Ectodermal cell (in vitro differentiated cells): ENCODE measurements at regions not wholly inside any gene's neighbourhood (a gene's known extent, or its start where the extent isn't known, plus 50 kb on each side); places are given as distances from the start of the nearest gene placed in this dataset.

ENCODE experiments used
- H3K27ac ChIP-seq: 2 replicates; pipeline ENCODE4 v1.7.0; 2013; ENCODE audit warnings: mild to moderate bottlenecking, low read depth, low read length; ENCODE audit not compliant: insufficient read depth, poor library complexity, severe bottlenecking
- H3K27me3 ChIP-seq: 2 replicates; pipeline ENCODE4 v1.7.0; 2013; ENCODE audit warnings: mild to moderate bottlenecking, low read length; ENCODE audit not compliant: insufficient read depth, control insufficient read depth, poor library complexity, severe bottlenecking
- H3K36me3 ChIP-seq: one replicate; pipeline ENCODE4 v1.7.0; 2013; ENCODE audit warnings: low read length; ENCODE audit not compliant: control insufficient read depth, insufficient read depth
- H3K4me1 ChIP-seq: one replicate; pipeline ENCODE4 v1.7.0; 2013; ENCODE audit warnings: low read length; ENCODE audit not compliant: control insufficient read depth, insufficient read depth
- H3K4me3 ChIP-seq: 2 replicates; pipeline ENCODE4 v1.7.0; 2013; ENCODE audit warnings: low read depth, low read length, control low read depth; ENCODE audit not compliant: insufficient read depth
- H3K9me3 ChIP-seq: 2 replicates; pipeline ENCODE4 v1.7.0; 2013; ENCODE audit warnings: mild to moderate bottlenecking, low read length, moderate library complexity; ENCODE audit not compliant: control insufficient read depth
- WGBS, 2 experiments: methylation state at CpG; one replicate each; pipeline ENCODE4 v1.1.7; 2013; ENCODE audit warnings: missing lambda C conversion rate in 2 of 2; 5-methylcytosine and 5-hydroxymethylcytosine counted together

DNA sequence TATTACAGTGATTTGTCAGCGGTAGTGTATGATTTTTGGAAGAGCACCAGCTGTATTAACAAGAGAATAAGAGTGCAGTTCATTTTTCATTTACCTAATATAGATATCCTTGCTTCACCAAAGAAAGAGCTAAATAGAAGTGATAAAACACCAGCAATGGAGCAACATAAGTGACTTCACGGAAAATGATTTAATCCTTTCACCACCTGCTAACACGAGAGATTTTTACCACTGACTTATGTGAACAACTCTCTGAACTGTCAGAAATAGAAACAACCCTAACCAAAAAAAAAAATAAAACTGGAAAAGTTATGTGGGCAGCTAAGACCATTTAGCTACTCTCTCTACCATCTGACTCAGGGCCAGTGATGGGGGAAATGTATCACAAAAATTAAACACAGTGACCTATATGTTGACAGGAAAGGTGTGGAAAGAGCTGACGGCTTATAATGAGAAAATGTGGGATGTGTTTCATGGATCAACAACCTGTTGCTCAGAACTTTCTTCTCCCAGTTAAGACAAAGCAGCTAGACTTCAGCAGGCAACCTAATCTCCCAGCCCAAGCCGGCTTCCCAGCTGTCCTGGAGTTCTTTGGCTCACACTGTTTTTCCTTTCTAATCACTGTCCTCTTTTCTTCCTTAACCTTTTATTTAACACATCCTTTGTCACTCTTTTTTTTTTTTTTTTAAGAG, 272.7 kb downstream of the SS18 start:
- H3K9me3 ChIP-seq = no peaks in the 10 kb centered on the region
- no peaks in the 10 kb centered on the region for H3K36me3 ChIP-seq
- no peaks in the 10 kb centered on the region for H3K4me1 ChIP-seq
- H3K4me3 ChIP-seq = no peak overlapping the region
- WGBS, 2 experiments = 94 to 98% methylated on average over 5 of the region's 5 CpGs
- H3K27ac ChIP-seq = no peak overlapping the region
- no peaks in the 10 kb centered on the region for H3K27me3 ChIP-seq

DNA sequence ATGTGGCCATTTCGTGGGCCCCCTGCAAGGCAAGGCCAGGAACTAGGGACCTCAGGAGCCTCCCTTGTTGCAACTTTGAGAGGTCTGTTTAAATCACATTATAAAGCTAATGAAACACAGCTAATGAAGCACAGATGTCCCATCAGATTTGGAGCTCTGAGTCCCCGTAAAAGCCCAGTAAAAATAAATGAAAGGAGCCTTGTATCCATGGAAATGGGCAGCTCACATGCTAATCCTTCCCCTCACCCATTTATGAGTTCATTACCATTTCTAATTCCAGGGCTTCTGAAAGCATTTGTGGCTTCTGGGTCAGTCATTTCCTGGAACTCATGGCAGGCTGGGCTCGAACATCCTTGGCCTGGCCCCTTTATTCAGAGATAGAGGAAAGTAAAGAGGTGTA, 274.8 kb downstream of the SS18 start:
- 94% methylated on average over 3 of the region's 3 CpGs for WGBS, 2 experiments
- no peak overlapping the region for H3K27ac ChIP-seq
- no peak overlapping the region for H3K4me3 ChIP-seq
- H3K27me3 ChIP-seq = no peaks in the 10 kb centered on the region
- no peaks in the 10 kb centered on the region for H3K4me1 ChIP-seq
- no peaks in the 10 kb centered on the region for H3K36me3 ChIP-seq
- no peaks in the 10 kb centered on the region for H3K9me3 ChIP-seq

DNA sequence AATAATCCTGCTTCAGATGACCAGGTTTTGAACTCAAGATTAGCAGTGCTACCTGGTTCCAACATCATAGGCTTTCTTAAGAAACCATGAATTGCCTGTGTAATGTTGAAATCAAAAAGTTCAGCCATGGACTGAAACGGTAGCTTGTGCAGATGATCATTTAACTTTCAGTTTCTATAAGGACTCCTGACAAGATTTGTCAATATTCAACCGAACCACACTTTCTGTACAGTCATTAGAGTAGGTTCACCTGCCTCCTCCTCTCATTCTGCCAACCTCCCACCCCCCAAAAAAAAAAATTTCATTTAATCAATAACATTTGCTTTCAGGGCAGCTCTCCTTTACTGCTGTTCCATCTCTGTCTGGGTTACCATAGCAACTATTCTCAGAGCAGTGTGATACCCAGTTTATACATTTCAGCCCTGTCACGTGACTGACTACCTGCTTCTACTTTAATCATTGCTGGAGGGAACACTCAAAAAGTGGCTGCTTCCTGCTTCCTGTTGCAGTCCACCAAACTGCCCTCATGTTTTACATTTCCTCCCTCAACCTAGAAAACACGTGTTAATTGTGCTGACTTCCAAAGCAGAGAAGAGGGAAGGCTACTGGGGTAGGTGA, 275.5 kb downstream of the SS18 start:
- Histone ChIP-seq H3K4me3 (no peak overlapping the region), H3K4me1 (no peaks in the 10 kb centered on the region), H3K27ac (no peak overlapping the region), H3K9me3 (no peaks in the 10 kb centered on the region), H3K36me3 (no peaks in the 10 kb centered on the region), H3K27me3 (no peaks in the 10 kb centered on the region)
- 82 to 87% methylated on average over 4 of the region's 4 CpGs for WGBS, 2 experiments

DNA sequence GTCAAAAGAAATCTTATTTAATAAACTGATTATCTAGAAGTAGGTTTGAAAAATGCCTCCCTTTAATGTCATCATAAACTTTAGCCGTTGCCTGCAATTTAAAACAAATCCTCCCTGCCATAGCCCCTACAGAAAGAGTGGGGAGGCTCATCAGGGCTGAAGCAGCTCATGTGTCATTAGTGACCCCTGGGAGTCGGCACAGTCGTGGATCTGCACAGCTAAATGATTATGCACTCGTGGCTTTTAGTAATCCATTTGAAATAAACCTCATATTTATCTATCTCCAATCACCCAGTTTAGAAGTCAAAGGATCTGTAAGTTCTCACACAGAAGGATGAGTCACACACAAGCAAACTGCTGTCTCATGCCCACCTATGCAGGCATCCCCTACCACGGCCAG, 277.3 kb downstream of the SS18 start:
- Histone ChIP-seq H3K4me3 (no peak overlapping the region), H3K27me3 (no peaks in the 10 kb centered on the region), H3K4me1 (no peaks in the 10 kb centered on the region), H3K27ac (no peak overlapping the region), H3K9me3 (no peaks in the 10 kb centered on the region), H3K36me3 (no peaks in the 10 kb centered on the region)
- WGBS, 2 experiments = 87 to 90% methylated on average over 5 of the region's 5 CpGs

DNA sequence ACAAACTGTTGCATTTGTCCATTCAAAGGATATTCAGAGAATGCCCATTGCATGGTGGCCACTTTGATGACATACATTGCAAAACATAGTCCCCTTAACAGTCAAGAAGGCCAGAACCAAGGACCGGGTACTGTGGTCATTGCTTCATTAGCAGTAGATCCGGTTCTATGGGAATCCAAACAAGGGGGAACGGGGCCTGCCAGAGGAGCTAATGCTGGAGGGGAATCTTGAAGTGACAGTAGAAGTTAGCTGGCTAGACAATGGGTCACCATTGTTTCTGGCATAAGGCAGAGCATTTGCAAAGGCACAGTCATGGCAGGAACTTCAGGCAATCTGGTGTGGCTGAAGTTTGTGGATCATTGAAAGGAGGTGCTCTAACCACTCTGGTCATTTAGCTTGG, 279.7 kb downstream of the SS18 start:
- WGBS, 2 experiments = 92 to 95% methylated on average over 3 of the region's 3 CpGs
- no peaks in the 10 kb centered on the region for H3K36me3 ChIP-seq

DNA sequence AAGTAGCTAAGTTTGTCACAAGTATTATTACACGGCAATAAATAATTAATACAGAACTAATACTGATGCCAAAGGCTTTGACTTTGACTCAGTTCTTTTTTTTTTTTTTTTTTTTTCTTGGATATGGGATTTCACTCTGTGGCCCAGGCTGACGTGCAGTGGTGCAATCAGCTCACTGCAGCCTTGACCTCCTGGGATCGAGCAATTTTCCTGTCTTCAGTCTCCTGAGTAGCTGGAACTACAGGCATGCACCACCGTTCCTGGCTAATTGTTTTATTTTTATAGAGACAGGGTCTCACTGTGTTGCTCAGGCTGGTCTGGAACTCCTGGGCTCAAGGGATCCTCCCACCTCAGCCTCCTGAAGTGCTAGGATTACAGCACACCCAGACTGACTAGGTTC, 284.5 kb downstream of the SS18 start:
- Histone ChIP-seq H3K27ac (no peak overlapping the region), H3K36me3 (no peaks in the 10 kb centered on the region), H3K27me3 (no peaks in the 10 kb centered on the region), H3K4me1 (no peaks in the 10 kb centered on the region), H3K9me3 (no peaks in the 10 kb centered on the region), H3K4me3 (no peak overlapping the region)
- WGBS, 2 experiments = 83 to 94% methylated on average over 4 of the region's 4 CpGs

More for the DNA sequence above, 279.7 kb downstream of the SS18 start:
- Histone ChIP-seq H3K27ac (no peak overlapping the region), H3K4me1 (no peaks in the 10 kb centered on the region), H3K27me3 (no peaks in the 10 kb centered on the region), H3K9me3 (no peaks in the 10 kb centered on the region), H3K4me3 (no peak overlapping the region)

DNA sequence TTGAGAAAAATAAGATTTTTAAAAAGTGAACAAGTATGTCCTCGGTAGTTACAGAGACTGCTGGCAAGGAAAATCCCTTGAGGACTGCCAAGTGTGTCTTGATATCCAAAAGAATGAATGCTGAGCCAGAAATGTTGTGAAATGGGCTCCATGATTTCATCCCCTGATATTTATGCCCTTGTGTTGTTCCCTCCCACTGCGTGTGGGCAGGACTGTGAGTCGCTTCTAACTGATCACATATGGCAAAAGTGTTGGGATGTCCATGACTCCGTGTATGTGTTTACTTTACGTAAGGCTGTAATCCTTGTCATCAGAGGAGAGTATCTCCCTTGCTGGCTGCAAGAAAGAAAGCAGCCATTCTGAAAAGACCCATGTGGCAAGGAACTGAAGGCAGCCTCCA, 285.1 kb downstream of the SS18 start:
- no peaks in the 10 kb centered on the region for H3K27me3 ChIP-seq
- no peak overlapping the region for H3K4me3 ChIP-seq
- H3K36me3 ChIP-seq = no peaks in the 10 kb centered on the region
- H3K9me3 ChIP-seq = no peaks in the 10 kb centered on the region
- WGBS, 2 experiments = 94% methylated on average over 5 of the region's 5 CpGs
- H3K27ac ChIP-seq = no peak overlapping the region
- no peaks in the 10 kb centered on the region for H3K4me1 ChIP-seq

DNA sequence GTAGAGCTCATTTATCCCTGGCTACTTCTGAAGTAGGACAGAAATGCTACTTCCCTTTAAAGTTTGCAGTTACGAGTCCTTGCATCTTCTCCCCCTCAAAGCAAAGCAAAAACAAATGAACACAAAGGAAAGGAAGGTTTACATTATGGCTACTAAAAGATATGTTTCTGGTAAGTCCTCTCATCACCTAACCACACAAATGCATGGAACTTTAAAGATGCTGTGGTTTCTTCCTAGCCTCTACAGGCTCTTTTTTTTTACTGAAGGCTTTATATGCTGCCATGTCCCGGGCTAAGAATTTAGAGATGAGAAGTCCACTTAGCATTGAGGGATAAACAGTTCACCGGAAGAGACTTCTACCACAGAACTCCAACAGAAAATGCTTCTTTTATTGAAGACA, 291.2 kb downstream of the SS18 start:
- WGBS, 2 experiments = 95 to 100% methylated on average over 2 to 3 of the region's 3 CpGs
- H3K27me3 ChIP-seq = no peaks in the 10 kb centered on the region
- peaks cover 7% of the 10 kb centered on the region for H3K4me1 ChIP-seq
- H3K4me3 ChIP-seq = no peak overlapping the region
- H3K9me3 ChIP-seq = no peaks in the 10 kb centered on the region
- H3K36me3 ChIP-seq = no peaks in the 10 kb centered on the region
- no peak overlapping the region for H3K27ac ChIP-seq

DNA sequence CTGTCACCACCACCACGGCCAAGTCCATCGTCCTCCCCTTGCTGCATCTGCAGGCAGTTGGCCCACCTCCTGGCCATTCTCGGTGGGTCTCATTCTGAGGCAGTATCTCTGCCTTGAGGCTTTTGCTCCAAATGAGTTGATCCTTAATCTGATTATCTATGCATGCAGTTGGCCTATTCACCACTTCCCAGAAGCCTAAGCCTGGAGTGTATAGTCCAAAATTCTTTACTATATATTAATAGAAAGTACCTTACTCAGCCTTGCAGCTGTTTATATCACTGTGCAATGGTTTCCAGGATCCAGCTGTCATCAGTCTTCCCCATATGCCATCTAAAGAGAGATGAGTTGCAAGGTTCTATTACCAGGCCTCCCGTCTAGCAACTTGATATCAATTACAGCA, 292.4 kb downstream of the SS18 start:
- Histone ChIP-seq H3K9me3 (no peaks in the 10 kb centered on the region), H3K4me3 (no peak overlapping the region), H3K27ac (no peak overlapping the region), H3K36me3 (no peaks in the 10 kb centered on the region), H3K27me3 (no peaks in the 10 kb centered on the region), H3K4me1 (peaks cover 7% of the 10 kb centered on the region)
- WGBS, 2 experiments = 90 to 94% methylated on average over 3 to 4 of the region's 4 CpGs

DNA sequence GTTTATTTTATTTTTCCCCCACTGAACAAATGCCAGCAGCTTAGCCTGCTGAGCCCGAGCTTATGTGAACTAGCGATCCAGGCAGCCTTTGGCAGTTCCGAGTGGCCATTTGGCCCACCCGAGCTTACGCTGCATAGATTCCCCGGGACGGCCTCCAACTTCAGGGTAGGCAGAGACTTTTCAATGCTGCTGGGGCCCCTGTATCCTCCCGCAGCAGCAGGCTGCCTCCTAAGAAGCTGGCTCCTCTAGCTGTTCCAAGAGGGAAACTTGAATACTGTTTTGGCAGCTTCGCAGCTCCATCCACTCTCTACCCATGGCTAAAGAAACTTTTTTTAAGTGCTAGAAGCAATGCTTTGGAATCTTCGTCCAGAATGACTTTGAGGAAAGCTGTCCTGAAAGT, 295.2 kb downstream of the SS18 start:
- Histone ChIP-seq H3K36me3 (no peaks in the 10 kb centered on the region), H3K4me1 (peaks cover 7% of the 10 kb centered on the region), H3K4me3 (no peak overlapping the region), H3K27ac (no peak overlapping the region), H3K9me3 (no peaks in the 10 kb centered on the region), H3K27me3 (no peaks in the 10 kb centered on the region)
- WGBS, 2 experiments = 85 to 91% methylated on average over 10 of the region's 10 CpGs
